ACC112 (cell line): ENCODE measurements at regions not wholly inside any gene's neighbourhood (a gene's known extent, or its start where the extent isn't known, plus 50 kb on each side); places are given as distances from the start of the nearest gene placed in this dataset.
"Not testable (repeated sequence)": the region's sequence is repeated elsewhere in the genome, so short reads cannot be mapped to it uniquely, and the experiment has no call there.

Source experiments
- H2AFZ ChIP-seq: fragments of 200-600 bp; sonication (generic); one replicate; pipeline ENCODE4 v1.6.0; 2017; ENCODE audit warnings: antibody characterized with exemption, low read length; ENCODE audit not compliant: unreplicated experiment
- H3K27ac ChIP-seq: fragments of 200-600 bp; sonication (generic); 2 replicates; pipeline ENCODE4 v1.5.1; 2014; ENCODE audit warnings: low read depth, mild to moderate bottlenecking, antibody characterized with exemption, low read length, moderate library complexity
- H3K27me3 ChIP-seq: fragments of 200-600 bp; sonication (generic); 2 replicates; pipeline ENCODE4 v1.6.1; 2014; ENCODE audit warnings: mild to moderate bottlenecking, antibody characterized with exemption, low read length, moderate library complexity, mixed read lengths; ENCODE audit not compliant: insufficient read depth
- H3K36me3 ChIP-seq: fragments of 200-600 bp; sonication (generic); 2 replicates; pipeline ENCODE4 v1.6.1; 2016; ENCODE audit warnings: mild to moderate bottlenecking, antibody characterized with exemption, low read length, moderate library complexity, mixed read lengths; ENCODE audit not compliant: insufficient read depth
- H3K4me1 ChIP-seq: fragments of 200-600 bp; sonication (generic); one replicate; pipeline ENCODE4 v1.6.1; 2016; ENCODE audit warnings: low read length, mixed read lengths; ENCODE audit not compliant: insufficient read depth, unreplicated experiment, control insufficient read depth
- H3K4me3 ChIP-seq: fragments of 200-600 bp; sonication (generic); 2 replicates; pipeline ENCODE4 v1.5.1; 2014; ENCODE audit warnings: mild to moderate bottlenecking, low read depth, low read length
- H3K79me2 ChIP-seq: fragments of 200-600 bp; sonication (generic); one replicate; pipeline ENCODE4 v1.6.0; 2016; ENCODE audit warnings: low read length; ENCODE audit not compliant: control insufficient read depth, unreplicated experiment, insufficient read depth

- Histone ChIP-seq H2AFZ (peak overlapping the region; percentile 20), H3K27me3 (no peaks in the 10 kb centered on the region), H3K27ac (no peak overlapping the region), H3K4me1 (no peaks in the 10 kb centered on the region), H3K4me3 (no peak overlapping the region), H3K36me3 (no peaks in the 10 kb centered on the region), H3K79me2 (no peaks in the 10 kb centered on the region)
These were observed 261.1 kb upstream of the RGS17 start for GRCh38 chr6:153392156-153392555.

GRCh38 chr6:153373869-153374268, 242.8 kb upstream of the RGS17 start:
- Histone ChIP-seq H3K27me3 (no peaks in the 10 kb centered on the region), H3K79me2 (no peaks in the 10 kb centered on the region)

GRCh38 chr6:153368131-153368530, 237.0 kb upstream of the RGS17 start:
- Histone ChIP-seq H3K27me3 (no peaks in the 10 kb centered on the region), H3K79me2 (no peaks in the 10 kb centered on the region), H3K4me3 (no peak overlapping the region), H2AFZ (no peak overlapping the region), H3K4me1 (no peaks in the 10 kb centered on the region), H3K36me3 (no peaks in the 10 kb centered on the region), H3K27ac (no peak overlapping the region)

More at GRCh38 chr6:153373869-153374268, 242.8 kb upstream of the RGS17 start:
- no peak overlapping the region for H3K4me3 ChIP-seq
- H3K27ac ChIP-seq = no peak overlapping the region
- no peaks in the 10 kb centered on the region for H3K4me1 ChIP-seq
- no peak overlapping the region for H2AFZ ChIP-seq
- no peaks in the 10 kb centered on the region for H3K36me3 ChIP-seq

DNA sequence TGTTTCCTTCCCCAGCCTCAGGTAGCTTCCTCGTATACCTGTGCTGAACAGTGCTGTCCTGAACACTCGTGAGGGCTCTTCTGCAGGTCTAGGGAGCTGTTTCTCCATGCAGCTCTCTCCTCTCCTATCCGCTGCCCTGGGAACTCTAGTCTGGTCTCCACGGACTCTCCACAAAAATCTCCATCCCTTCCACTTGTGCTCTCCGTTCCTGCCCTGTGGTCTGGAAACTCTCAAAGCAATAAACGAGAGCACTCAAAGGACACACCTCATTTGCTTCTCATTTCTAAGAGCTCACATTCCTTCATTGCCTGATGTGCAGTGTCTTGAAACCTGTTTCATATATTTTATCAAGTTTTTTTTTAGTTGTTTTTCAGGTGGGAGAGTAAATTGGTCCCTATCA, 235.9 kb upstream of the RGS17 start:
- H3K27me3 ChIP-seq = no peaks in the 10 kb centered on the region
- H3K79me2 ChIP-seq = no peaks in the 10 kb centered on the region
- H3K4me3 ChIP-seq = no peak overlapping the region
- no peak overlapping the region for H2AFZ ChIP-seq
- H3K36me3 ChIP-seq = no peaks in the 10 kb centered on the region
- H3K4me1 ChIP-seq = no peaks in the 10 kb centered on the region
- no peak overlapping the region for H3K27ac ChIP-seq

GRCh38 chr6:153357391-153357790, 226.3 kb upstream of the RGS17 start:
- Histone ChIP-seq H2AFZ (no peak overlapping the region), H3K36me3 (no peaks in the 10 kb centered on the region), H3K79me2 (no peaks in the 10 kb centered on the region), H3K27me3 (no peaks in the 10 kb centered on the region), H3K4me1 (no peaks in the 10 kb centered on the region), H3K4me3 (no peak overlapping the region), H3K27ac (no peak overlapping the region)

- Histone ChIP-seq H3K27me3 (peaks cover 12% of the 10 kb centered on the region), H3K4me1 (no peaks in the 10 kb centered on the region), H3K27ac (no peak overlapping the region), H3K36me3 (no peaks in the 10 kb centered on the region), H3K79me2 (no peaks in the 10 kb centered on the region), H3K4me3 (no peak overlapping the region), H2AFZ (no peak overlapping the region)
These were observed 209.5 kb upstream of the RGS17 start for GRCh38 chr6:153340568-153340967.

DNA sequence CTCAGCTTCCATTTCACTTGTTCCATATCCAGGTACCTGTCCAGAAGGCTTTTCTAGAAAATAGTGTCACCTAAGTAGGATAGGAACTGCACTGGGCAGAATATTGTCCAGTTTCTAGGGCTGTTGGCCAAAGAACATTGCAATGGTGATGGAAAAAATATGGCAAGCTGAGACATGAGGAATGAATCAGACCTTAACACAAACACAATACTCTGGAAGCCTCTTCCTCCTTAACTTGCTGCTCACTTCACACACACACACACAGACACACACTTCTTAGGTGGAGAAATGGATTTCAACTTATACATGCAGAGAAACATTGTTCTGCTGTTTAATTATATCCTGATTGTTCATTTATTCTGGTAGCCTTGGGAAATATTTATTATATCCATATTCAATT, 203.0 kb upstream of the RGS17 start:
- H3K4me1 ChIP-seq = no peaks in the 10 kb centered on the region
- H3K27me3 ChIP-seq = 0 out of 2 replicates have a peak, but pooled peaks cover 4% of the 10 kb centered on the region
- H3K36me3 ChIP-seq = no peaks in the 10 kb centered on the region
- H2AFZ ChIP-seq = no peak overlapping the region
- H3K4me3 ChIP-seq = no peak overlapping the region
- no peak overlapping the region for H3K27ac ChIP-seq
- no peaks in the 10 kb centered on the region for H3K79me2 ChIP-seq

GRCh38 chr6:153331221-153331620, 200.1 kb upstream of the RGS17 start:
- H3K27ac ChIP-seq, H3K27me3 ChIP-seq, H2AFZ ChIP-seq, H3K36me3 ChIP-seq, H3K79me2 ChIP-seq, H3K4me1 ChIP-seq, H3K4me3 ChIP-seq: not testable (repeated sequence)

GRCh38 chr6:153328194-153328593, 197.1 kb upstream of the RGS17 start:
- no peaks in the 10 kb centered on the region for H3K27me3 ChIP-seq
- no peak overlapping the region for H3K4me3 ChIP-seq
- H3K4me1 ChIP-seq = no peaks in the 10 kb centered on the region
- no peaks in the 10 kb centered on the region for H3K79me2 ChIP-seq
- H2AFZ ChIP-seq = no peak overlapping the region
- H3K36me3 ChIP-seq = no peaks in the 10 kb centered on the region
- H3K27ac ChIP-seq = no peak overlapping the region

- H3K27ac ChIP-seq = no peak overlapping the region
- H2AFZ ChIP-seq = no peak overlapping the region
- H3K4me3 ChIP-seq = no peak overlapping the region
- peaks cover 7% of the 10 kb centered on the region; the same call in 1 of the 2 replicates for H3K27me3 ChIP-seq
- no peaks in the 10 kb centered on the region for H3K79me2 ChIP-seq
- H3K36me3 ChIP-seq = no peaks in the 10 kb centered on the region
- H3K4me1 ChIP-seq = no peaks in the 10 kb centered on the region
These were observed 194.6 kb upstream of the RGS17 start for GRCh38 chr6:153325661-153326060.

DNA sequence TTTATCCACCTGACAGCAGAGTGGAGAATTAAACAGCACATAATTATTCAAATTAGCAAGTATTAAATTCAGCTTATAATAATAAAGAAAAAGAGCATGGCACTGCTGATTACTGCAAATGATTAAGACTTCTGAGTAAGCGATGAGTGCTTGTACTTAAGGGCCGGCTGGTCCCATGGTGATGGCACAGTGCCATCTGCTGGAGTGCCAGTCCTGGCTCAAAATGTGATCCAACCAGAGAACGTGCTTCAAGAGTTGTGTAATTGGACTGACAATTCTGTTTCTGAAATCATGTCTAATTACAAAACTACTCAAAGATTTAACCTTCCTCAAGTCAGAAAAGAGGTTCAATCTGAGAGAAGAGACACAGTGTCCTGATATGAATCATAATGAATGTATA, 181.6 kb upstream of the RGS17 start:
- H3K27me3 ChIP-seq = peaks cover 44% of the 10 kb centered on the region
- no peak overlapping the region for H3K4me3 ChIP-seq
- no peaks in the 10 kb centered on the region for H3K36me3 ChIP-seq
- no peak overlapping the region for H3K27ac ChIP-seq
- H2AFZ ChIP-seq = no peak overlapping the region
- H3K4me1 ChIP-seq = peaks cover 5% of the 10 kb centered on the region
- H3K79me2 ChIP-seq = no peaks in the 10 kb centered on the region
